AG09309 (cell line): ENCODE measurements at regions not wholly inside any gene's neighbourhood (a gene's known extent, or its start where the extent isn't known, plus 50 kb on each side); places are given as distances from the start of the nearest gene placed in this dataset.

ENCODE experiments used
- DNase-seq: peaks from one replicate; pipeline ENCODE4 v3.0.0-alpha.2; 2010; ENCODE audit warnings: low read depth
- H3K4me3 ChIP-seq: 2 replicates; pipeline ENCODE4 v1.5.1; 2011; ENCODE audit warnings: mild to moderate bottlenecking, low read depth, low read length, moderate library complexity; ENCODE audit not compliant: control insufficient read depth
- CTCF ChIP-seq: IDR thresholded peaks from 2 replicates; pipeline ENCODE4 v1.5.1; 2011; ENCODE audit warnings: mild to moderate bottlenecking, low read depth, low read length, inconsistent platforms; ENCODE audit not compliant: insufficient read depth, control insufficient read depth; ENCODE audit errors: missing control alignments

DNA sequence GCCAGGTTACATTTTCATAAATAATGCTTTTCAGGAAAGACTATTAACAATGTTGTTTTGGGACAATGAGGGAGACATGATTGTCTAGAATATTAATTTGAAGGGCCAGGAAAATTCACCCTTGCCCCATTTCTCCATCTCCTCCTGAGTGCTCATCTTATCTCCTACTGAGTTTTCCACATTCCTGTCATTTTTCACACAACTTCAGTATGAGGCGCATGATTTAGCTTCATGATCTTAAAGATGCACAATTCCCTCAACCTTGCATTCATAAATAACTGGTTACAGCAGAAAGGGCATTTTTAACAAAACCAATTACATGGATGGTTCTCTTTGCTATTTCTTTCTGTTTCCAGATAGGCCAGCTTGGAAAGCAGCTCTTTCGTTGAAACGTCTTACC, 1699.2 kb upstream of the IGFBP7 start:
- no peak for TF ChIP-seq CTCF
- H3K4me3 ChIP-seq: no peak overlapping the region
- no peak for DNase-seq

GRCh38 chr4:58808817-58809216, 1698.6 kb upstream of the IGFBP7 start:
- no peak overlapping the region for H3K4me3 ChIP-seq
- no peak for DNase-seq
- no peak for TF ChIP-seq CTCF

DNA sequence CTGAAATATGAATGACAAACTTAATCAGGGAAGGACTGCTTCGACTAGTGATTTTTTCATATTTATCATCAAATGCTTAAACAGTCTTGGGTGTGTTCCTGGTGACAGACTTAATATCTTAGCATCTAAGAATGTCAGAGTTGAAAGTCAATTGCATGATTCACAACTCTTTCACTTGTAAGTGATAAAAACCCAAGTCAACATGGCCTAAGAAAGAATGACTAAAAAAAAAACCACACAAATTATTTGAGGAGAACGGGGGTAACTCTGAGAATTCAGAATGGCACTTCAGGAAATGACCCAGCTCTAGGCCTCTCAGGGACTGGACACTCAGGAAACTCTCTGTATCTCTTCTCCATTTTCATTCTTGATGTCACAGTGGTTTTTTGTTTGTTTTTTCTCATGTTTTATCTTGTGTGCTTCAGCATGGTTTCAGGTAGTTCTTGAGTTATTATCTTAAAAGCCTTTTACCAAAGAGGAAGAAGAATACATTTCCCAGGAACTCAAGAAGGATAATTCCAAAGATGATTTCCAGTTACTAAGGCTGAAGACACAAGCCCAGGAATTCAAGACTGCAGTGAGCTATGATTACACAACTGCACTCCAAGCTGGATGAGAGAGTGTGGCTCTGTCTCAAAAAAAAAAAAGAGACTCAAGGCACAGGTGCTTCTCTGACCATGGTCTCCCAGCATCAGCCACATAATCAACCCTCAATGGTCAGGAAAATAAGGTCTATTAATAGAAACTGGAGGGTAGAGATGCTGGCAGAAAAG, 1697.8 kb upstream of the IGFBP7 start:
- no peak for DNase-seq
- H3K4me3 ChIP-seq: no peak overlapping the region
- TF ChIP-seq CTCF: no peak

GRCh38 chr4:58776627-58777026, 1666.4 kb upstream of the IGFBP7 start:
- H3K4me3 ChIP-seq: no peak overlapping the region

GRCh38 chr4:58767598-58767997, 1657.4 kb upstream of the IGFBP7 start:
- no peak for DNase-seq
- TF ChIP-seq CTCF: no peak
- H3K4me3 ChIP-seq: no peak overlapping the region

More at GRCh38 chr4:58776627-58777026, 1666.4 kb upstream of the IGFBP7 start:
- no peak for DNase-seq
- TF ChIP-seq CTCF: no peak

DNA sequence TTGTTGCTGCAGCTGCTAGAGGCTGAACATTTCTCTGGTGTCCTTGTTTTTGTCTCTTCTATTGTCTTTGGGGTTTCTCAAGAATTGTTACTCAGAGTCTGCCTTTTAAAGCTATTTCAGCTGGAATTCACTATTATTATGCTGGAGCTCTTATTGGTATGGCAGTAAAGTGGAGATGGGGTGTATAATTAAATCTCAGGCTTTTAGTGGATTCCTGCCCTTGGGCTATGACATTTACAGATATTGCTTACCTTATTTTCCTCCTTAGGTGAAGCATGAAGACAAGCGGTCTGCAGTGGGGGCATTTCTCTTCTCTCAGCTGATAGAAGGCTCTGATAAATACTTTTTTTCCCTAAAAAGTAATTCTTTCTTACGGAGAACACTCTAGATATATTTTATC, 1656.6 kb upstream of the IGFBP7 start:
- DNase-seq: no peak
- H3K4me3 ChIP-seq: no peak overlapping the region
- TF ChIP-seq CTCF: no peak
